DOHH2 (cell line): ENCODE measurements at regions not wholly inside any gene's neighbourhood (a gene's known extent, or its start where the extent isn't known, plus 50 kb on each side); places are given as distances from the start of the nearest gene placed in this dataset.

ENCODE experiments used
- H3F3A ChIP-seq: fragments of 200-600 bp; sonication (generic), shearing (Covaris generic); 2 replicates; pipeline ENCODE4 v1.6.0; 2016; ENCODE audit warnings: antibody characterized with exemption, mild to moderate bottlenecking; ENCODE audit not compliant: control insufficient read depth, insufficient read depth
- H3K27ac ChIP-seq: fragments of 200-600 bp; sonication (generic); 2 replicates; pipeline ENCODE4 v1.5.1; 2014; ENCODE audit warnings: low read depth, mild to moderate bottlenecking, low read length, moderate library complexity
- H3K27me3 ChIP-seq: fragments of 200-600 bp; sonication (generic); 2 replicates; pipeline ENCODE4 v1.6.1; 2014; ENCODE audit warnings: mild to moderate bottlenecking, low read length, mixed read lengths; ENCODE audit not compliant: control insufficient read depth
- H3K36me3 ChIP-seq: fragments of 200-600 bp; sonication (generic); 2 replicates; pipeline ENCODE4 v1.6.1; 2014; ENCODE audit warnings: mild to moderate bottlenecking, low read length, moderate library complexity, mixed read lengths; ENCODE audit not compliant: control insufficient read depth
- H3K4me1 ChIP-seq: fragments of 200-600 bp; sonication (generic); 2 replicates; pipeline ENCODE4 v1.6.1; 2014; ENCODE audit warnings: mild to moderate bottlenecking, low read length, mixed read lengths; ENCODE audit not compliant: control insufficient read depth
- H3K4me2 ChIP-seq: fragments of 200-600 bp; sonication (generic); 2 replicates; pipeline ENCODE4 v1.6.0; 2014; ENCODE audit warnings: mild to moderate bottlenecking, low read length, moderate library complexity
- H3K4me3 ChIP-seq: fragments of 200-600 bp; sonication (generic); 2 replicates; pipeline ENCODE4 v1.5.1; 2014; ENCODE audit warnings: mild to moderate bottlenecking, low read length, mixed read lengths
- H3K79me2 ChIP-seq: fragments of 200-600 bp; sonication (generic); 2 replicates; pipeline ENCODE4 v1.6.1; 2014; ENCODE audit warnings: mild to moderate bottlenecking, low read length, mixed read lengths; ENCODE audit not compliant: control insufficient read depth
- H3K9me2 ChIP-seq: fragments of 200-600 bp; sonication (generic); replicated peaks from 2 replicates; pipeline ENCODE4 v1.6.1; 2014; ENCODE audit warnings: mild to moderate bottlenecking, low read length, mixed read lengths; ENCODE audit not compliant: control insufficient read depth
- H3K9me3 ChIP-seq: fragments of 200-600 bp; sonication (generic); 2 replicates; pipeline ENCODE4 v1.6.1; 2014; ENCODE audit warnings: antibody characterized with exemption, low read length, mixed read lengths; ENCODE audit not compliant: control insufficient read depth, insufficient read depth
- H4K20me1 ChIP-seq: fragments of 200-600 bp; sonication (generic); 2 replicates; pipeline ENCODE4 v1.6.0; 2014; ENCODE audit warnings: low read depth, mild to moderate bottlenecking, antibody characterized with exemption, low read length, moderate library complexity; ENCODE audit not compliant: control insufficient read depth, insufficient read depth
- CTCF ChIP-seq: fragments of 200-600 bp; sonication (generic); IDR thresholded peaks from one replicate; pipeline ENCODE4 v1.5.1; 2014; ENCODE audit warnings: antibody characterized with exemption, mild to moderate bottlenecking, low read depth, low read length; ENCODE audit not compliant: poor library complexity, severe bottlenecking
- EZH2phosphoT487 ChIP-seq: fragments of 200-600 bp; sonication (generic); IDR thresholded peaks from 2 replicates; pipeline ENCODE4 v1.6.1; 2017; ENCODE audit warnings: borderline replicate concordance, mild to moderate bottlenecking, antibody characterized with exemption, low read length, moderate library complexity, mixed read lengths

- Histone ChIP-seq H3K79me2 (no peaks in the 10 kb centered on the region), H4K20me1 (no peaks in the 10 kb centered on the region), H3K4me1 (no peaks in the 10 kb centered on the region), H3K27me3 (peaks cover 3% of the 10 kb centered on the region; the same call in 1 of the 2 replicates), H3K9me2 (no peaks in the 10 kb centered on the region), H3K36me3 (no peaks in the 10 kb centered on the region), H3K4me3 (no peak overlapping the region), H3F3A (no peaks in the 10 kb centered on the region), H3K27ac (no peak overlapping the region), H3K4me2 (no peak overlapping the region), H3K9me3 (no peaks in the 10 kb centered on the region)
- TF ChIP-seq CTCF: no peak
- no peak for TF ChIP-seq EZH2phosphoT487
These were observed 90.8 kb upstream of the SLC2A1 start for GRCh38 chr1:43049481-43049880.

- no peaks in the 10 kb centered on the region for H3K4me1 ChIP-seq
- peaks cover 3% of the 10 kb centered on the region; the same call in 1 of the 2 replicates for H3K27me3 ChIP-seq
- no peaks in the 10 kb centered on the region for H3K9me2 ChIP-seq
- TF ChIP-seq CTCF (no peak), EZH2phosphoT487 (no peak)
- H4K20me1 ChIP-seq: no peaks in the 10 kb centered on the region
- no peaks in the 10 kb centered on the region for H3K9me3 ChIP-seq
- no peak overlapping the region for H3K27ac ChIP-seq
- no peaks in the 10 kb centered on the region for H3F3A ChIP-seq
- H3K4me3 ChIP-seq: no peak overlapping the region
- H3K4me2 ChIP-seq: no peak overlapping the region
- no peaks in the 10 kb centered on the region for H3K79me2 ChIP-seq
- no peaks in the 10 kb centered on the region for H3K36me3 ChIP-seq
These were observed 89.9 kb upstream of the SLC2A1 start for GRCh38 chr1:43048601-43049011.

DNA sequence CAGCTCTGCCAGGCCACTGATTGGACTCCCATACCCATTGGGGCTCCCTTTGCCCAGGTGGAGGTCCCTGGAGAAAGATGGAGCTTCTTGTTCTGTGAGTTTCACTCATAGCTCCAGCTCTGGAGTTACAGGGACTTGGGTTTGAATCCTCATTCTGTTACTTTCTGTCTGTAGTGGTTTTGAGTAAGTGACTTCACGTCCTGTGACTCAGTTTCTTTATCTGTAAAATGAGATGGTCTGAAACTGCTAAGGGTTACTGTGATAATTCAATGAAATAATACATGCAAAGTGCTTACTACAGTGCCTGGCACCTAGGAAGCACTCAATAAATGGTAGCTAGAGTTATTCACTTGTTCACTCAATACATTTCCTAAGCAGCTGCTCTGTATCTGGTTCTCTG lies 88.5 kb upstream of the SLC2A1 start:
- peaks cover 3% of the 10 kb centered on the region; the same call in 1 of the 2 replicates for H3K27me3 ChIP-seq
- no peak for TF ChIP-seq CTCF
- TF ChIP-seq EZH2phosphoT487: no peak
- H3K9me2 ChIP-seq: no peaks in the 10 kb centered on the region
- no peaks in the 10 kb centered on the region for H3K36me3 ChIP-seq
- no peaks in the 10 kb centered on the region for H3K79me2 ChIP-seq
- no peak overlapping the region for H3K4me2 ChIP-seq
- no peaks in the 10 kb centered on the region for H3K4me1 ChIP-seq
- no peaks in the 10 kb centered on the region for H4K20me1 ChIP-seq
- no peak overlapping the region for H3K27ac ChIP-seq
- no peaks in the 10 kb centered on the region for H3K9me3 ChIP-seq
- H3K4me3 ChIP-seq: no peak overlapping the region
- H3F3A ChIP-seq: no peaks in the 10 kb centered on the region
